Body of pancreas (tissue), 4 donors: ENCODE measurements at regions not wholly inside any gene's neighbourhood (a gene's known extent, or its start where the extent isn't known, plus 50 kb on each side); places are given as distances from the start of the nearest gene placed in this dataset.

Experiments
- POLR2A ChIP-seq, 3 donors: fragments of 450-650 bp; IDR thresholded peaks; one replicate each; pipeline ENCODE4 v1.6.1; 2016; ENCODE audit warnings: antibody characterized with exemption in 3 of 3, mild to moderate bottlenecking in 2 of 3
- TF ChIP-seq, protein P1 (sequence below), 7 experiments: fragments of 450-650 bp in 4 of 7; fragments of 200-600 bp in 3 of 7; sonication (generic) in 3 of 7; IDR thresholded peaks; one replicate each; pipeline ENCODE4 v1.5.1; 2016 to 2019; ENCODE audit warnings: antibody characterized with exemption in 7 of 7

DNA sequence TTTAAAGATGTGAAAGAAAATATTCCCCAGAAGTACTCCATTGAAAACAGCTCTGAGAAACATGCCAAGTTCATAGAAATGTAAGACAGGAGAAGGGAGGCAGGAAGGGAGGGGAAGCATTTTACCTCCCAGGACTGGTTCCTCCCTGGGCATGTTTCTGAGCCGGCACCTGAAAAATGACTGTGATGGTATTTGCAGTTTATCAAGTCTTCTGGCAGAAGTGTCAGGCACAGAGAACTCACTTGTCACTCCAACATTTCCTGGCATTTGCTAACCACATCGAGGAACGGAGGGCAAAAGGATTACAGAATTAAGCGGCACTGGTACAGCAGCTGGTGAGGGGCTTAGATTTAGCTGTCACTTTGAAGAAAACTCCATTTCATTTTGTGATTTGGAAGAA lies 1054.0 kb downstream of the TUSC7 start:
- TF ChIP-seq, protein P1, sequence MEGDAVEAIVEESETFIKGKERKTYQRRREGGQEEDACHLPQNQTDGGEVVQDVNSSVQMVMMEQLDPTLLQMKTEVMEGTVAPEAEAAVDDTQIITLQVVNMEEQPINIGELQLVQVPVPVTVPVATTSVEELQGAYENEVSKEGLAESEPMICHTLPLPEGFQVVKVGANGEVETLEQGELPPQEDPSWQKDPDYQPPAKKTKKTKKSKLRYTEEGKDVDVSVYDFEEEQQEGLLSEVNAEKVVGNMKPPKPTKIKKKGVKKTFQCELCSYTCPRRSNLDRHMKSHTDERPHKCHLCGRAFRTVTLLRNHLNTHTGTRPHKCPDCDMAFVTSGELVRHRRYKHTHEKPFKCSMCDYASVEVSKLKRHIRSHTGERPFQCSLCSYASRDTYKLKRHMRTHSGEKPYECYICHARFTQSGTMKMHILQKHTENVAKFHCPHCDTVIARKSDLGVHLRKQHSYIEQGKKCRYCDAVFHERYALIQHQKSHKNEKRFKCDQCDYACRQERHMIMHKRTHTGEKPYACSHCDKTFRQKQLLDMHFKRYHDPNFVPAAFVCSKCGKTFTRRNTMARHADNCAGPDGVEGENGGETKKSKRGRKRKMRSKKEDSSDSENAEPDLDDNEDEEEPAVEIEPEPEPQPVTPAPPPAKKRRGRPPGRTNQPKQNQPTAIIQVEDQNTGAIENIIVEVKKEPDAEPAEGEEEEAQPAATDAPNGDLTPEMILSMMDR (IDR thresholded peaks at IDR 0.05), result no peak
- TF ChIP-seq POLR2A (IDR thresholded peaks at IDR 0.05), result no peak
